BLaER1 treated with 17β-estradiol and CSF1 and Interleukin-3, amounts not matched to agents 10 nM and 100 nM (cell line): ENCODE measurements at regions not wholly inside any gene's neighbourhood (a gene's known extent, or its start where the extent isn't known, plus 50 kb on each side); places are given as distances from the start of the nearest gene placed in this dataset.
"Not testable (repeated sequence)": the region's sequence is repeated elsewhere in the genome, so short reads cannot be mapped to it uniquely, and the experiment has no call there.

ENCODE experiments used
- H3K27ac ChIP-seq, 11 experiments: shearing (Covaris generic); formaldehyde crosslinking; 2 replicates each; pipeline ENCODE4 v1.8.1; 2022
- H3K27me3 ChIP-seq, 11 experiments: shearing (Covaris generic); formaldehyde crosslinking; 2 replicates each; pipeline ENCODE4 v1.8.1; 2022
- H3K36me3 ChIP-seq, 11 experiments: shearing (Covaris generic); formaldehyde crosslinking; 2 replicates each; pipeline ENCODE4 v1.8.1; 2022
- H3K4me1 ChIP-seq, 10 experiments: shearing (Covaris generic); formaldehyde crosslinking; 2 replicates each; pipeline ENCODE4 v1.8.1; 2022
- H3K4me2 ChIP-seq, 11 experiments: shearing (Covaris generic); formaldehyde crosslinking; 2 replicates each; pipeline ENCODE4 v1.8.1; 2022
- H3K4me3 ChIP-seq, 10 experiments: shearing (Covaris generic); formaldehyde crosslinking; 2 replicates each; pipeline ENCODE4 v1.8.1; 2022
- H3K9ac ChIP-seq, 11 experiments: shearing (Covaris generic); formaldehyde crosslinking; 2 replicates each; pipeline ENCODE4 v1.8.1; 2022
- H3K9me3 ChIP-seq, 11 experiments: shearing (Covaris generic); formaldehyde crosslinking; replicated peaks in 1 of 11; 2 replicates each; pipeline ENCODE4 v1.8.1; 2022
- H4K20me1 ChIP-seq, 11 experiments: shearing (Covaris generic); formaldehyde crosslinking; 2 replicates each; pipeline ENCODE4 v1.8.1; 2022
- Cebpa-rat ChIP-seq, 11 experiments: shearing (Covaris generic); IDR thresholded peaks; 2 replicates each; pipeline ENCODE4 v1.8.1; 2022

DNA sequence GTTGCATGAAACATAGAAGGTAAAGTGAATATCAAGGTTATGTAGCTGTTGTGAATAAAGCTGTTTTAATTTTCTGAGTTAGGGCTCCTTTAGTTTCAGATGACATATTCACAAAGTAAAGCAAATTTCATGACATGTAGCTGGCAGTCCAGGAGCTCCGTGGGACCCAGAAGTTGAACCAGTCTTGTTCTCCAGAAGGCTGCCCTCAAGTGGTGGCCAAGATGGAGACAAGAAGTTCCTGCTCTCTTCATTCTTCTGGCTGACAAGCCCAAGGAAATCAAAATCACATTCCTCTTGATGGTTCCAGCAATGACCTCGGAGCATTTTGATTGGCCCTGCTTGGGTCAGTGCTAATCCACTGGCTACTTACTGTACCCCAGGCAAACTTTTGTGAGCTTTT, 128.7 kb downstream of the LIG4 start:
- no peak overlapping the region for H3K27ac ChIP-seq
- H3K4me1 ChIP-seq, result no peaks in the 10 kb centered on the region
- no peaks in the 10 kb centered on the region for H3K9me3 ChIP-seq
- H3K27me3 ChIP-seq, result no peaks in the 10 kb centered on the region
- H3K4me3 ChIP-seq, result no peak overlapping the region
- H3K9ac ChIP-seq, result no peak overlapping the region
- no peaks in the 10 kb centered on the region for H4K20me1 ChIP-seq
- H3K36me3 ChIP-seq, result no peaks in the 10 kb centered on the region
- TF ChIP-seq Cebpa-rat (IDR thresholded peaks at IDR 0.05), result no peak
- H3K4me2 ChIP-seq, result no peak overlapping the region

DNA sequence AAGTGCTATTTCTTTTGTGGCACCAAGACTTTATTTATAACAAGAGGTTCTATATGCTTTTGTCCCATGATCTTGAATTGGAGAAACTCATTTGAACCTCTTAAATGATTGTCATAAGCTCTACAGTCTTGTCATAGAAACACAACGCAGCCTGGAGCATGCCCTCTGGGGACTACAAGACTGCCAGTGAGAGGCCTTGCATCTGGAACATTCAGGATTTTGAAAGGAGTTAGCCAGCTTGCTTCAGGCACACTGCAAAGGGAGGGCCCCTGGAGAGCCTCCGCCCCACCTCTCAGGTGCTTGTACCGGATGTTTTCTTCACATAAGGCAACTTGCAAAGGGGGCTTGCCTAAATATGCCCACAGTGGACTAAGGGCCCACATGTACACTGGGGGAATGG, 130.5 kb downstream of the LIG4 start:
- H3K27ac ChIP-seq, result no peak overlapping the region
- TF ChIP-seq Cebpa-rat (IDR thresholded peaks at IDR 0.05), result no peak
- H3K4me1 ChIP-seq, result no peaks in the 10 kb centered on the region
- no peaks in the 10 kb centered on the region for H3K36me3 ChIP-seq
- H3K4me2 ChIP-seq, result no peak overlapping the region
- no peak overlapping the region for H3K4me3 ChIP-seq
- H3K9ac ChIP-seq, result no peak overlapping the region
- H3K9me3 ChIP-seq, result no peaks in the 10 kb centered on the region
- no peaks in the 10 kb centered on the region for H3K27me3 ChIP-seq
- H4K20me1 ChIP-seq, result no peaks in the 10 kb centered on the region

DNA sequence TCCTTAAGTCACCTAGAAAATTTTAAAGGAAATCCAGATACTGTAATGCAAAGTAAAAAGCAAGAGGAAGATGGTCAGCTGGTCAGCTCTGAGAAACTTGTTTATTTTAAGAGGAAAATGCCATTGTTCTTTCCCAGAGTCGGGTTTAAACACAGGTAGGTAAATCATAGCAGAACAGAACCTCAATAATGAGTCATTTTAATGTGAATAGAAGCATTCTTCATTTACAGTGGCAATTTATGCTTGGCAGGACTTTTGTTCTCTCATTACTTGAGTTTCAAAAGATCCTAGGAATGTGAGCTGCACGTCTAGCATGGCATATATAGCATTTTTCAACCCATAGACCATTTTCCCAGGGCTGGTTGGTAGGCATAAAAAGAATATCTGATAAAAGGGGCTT, 132.3 kb downstream of the LIG4 start:
- H3K9me3 ChIP-seq, result no peaks in the 10 kb centered on the region
- no peaks in the 10 kb centered on the region for H3K27me3 ChIP-seq
- H3K36me3 ChIP-seq, result no peaks in the 10 kb centered on the region
- no peak overlapping the region for H3K9ac ChIP-seq
- H4K20me1 ChIP-seq, result no peaks in the 10 kb centered on the region
- no peak overlapping the region for H3K4me2 ChIP-seq
- no peaks in the 10 kb centered on the region for H3K4me1 ChIP-seq
- no peak overlapping the region for H3K27ac ChIP-seq
- no peak overlapping the region for H3K4me3 ChIP-seq
- no peak for TF ChIP-seq Cebpa-rat (IDR thresholded peaks at IDR 0.05)

DNA sequence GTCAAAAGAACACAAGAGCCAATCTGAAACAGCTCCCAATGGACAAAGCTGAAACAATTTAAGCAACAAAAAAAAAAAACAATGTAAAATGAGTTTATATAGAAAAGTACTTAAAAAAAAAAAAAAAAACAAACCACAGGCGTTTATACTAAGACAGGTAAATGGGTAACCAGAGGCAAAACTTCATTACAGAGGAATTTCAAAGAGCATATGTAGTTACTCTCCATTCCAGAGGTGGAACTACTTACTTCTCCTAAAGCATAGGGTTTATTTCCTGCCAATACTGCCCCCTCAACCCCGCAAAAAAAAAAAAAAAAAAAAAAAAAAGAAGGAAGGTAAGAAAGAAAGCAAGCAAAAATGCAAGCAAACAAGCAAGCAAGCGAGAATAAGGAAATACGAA, 132.9 kb downstream of the LIG4 start:
- H4K20me1 ChIP-seq, result no peaks in the 10 kb centered on the region
- 0 out of 22 replicates have a peak, but pooled peaks cover 0 to under 1% (median 0%) of the 10 kb centered on the region in 11 experiments for H3K9me3 ChIP-seq
- no peak for TF ChIP-seq Cebpa-rat (IDR thresholded peaks at IDR 0.05)
- H3K4me1 ChIP-seq, result no peaks in the 10 kb centered on the region
- H3K36me3 ChIP-seq, result no peaks in the 10 kb centered on the region
- no peak overlapping the region for H3K27ac ChIP-seq
- H3K27me3 ChIP-seq, result no peaks in the 10 kb centered on the region
- H3K4me3 ChIP-seq, result no peak overlapping the region
- no peak overlapping the region for H3K4me2 ChIP-seq
- H3K9ac ChIP-seq, result no peak overlapping the region

DNA sequence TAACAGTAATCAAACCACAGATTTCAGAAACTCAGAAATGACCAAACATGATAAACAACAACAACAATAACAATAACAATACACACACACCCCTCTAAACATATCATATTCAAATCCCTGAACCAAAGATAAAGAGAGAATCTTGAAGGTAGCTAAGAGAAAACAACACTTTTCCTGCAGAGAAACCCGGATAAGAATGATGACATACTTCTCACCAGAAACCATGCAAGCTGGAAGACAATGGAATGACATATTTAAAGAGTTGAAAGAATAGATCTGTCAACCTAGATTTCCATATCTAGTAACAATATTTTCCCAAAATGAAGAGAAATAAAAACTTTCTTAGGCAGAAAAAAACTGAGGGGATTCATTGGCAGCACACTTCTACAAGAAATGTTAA, 138.1 kb downstream of the LIG4 start:
- no peak overlapping the region for H3K4me3 ChIP-seq
- H3K9me3 ChIP-seq, result peaks cover 0 to 21% (median 7%) of the 10 kb centered on the region in 11 experiments; a peak in 9 of 22 replicates
- no peaks in the 10 kb centered on the region for H3K36me3 ChIP-seq
- TF ChIP-seq Cebpa-rat (IDR thresholded peaks at IDR 0.05), result no peak
- no peaks in the 10 kb centered on the region for H4K20me1 ChIP-seq
- H3K9ac ChIP-seq, result no peak overlapping the region
- no peaks in the 10 kb centered on the region for H3K27me3 ChIP-seq
- H3K4me1 ChIP-seq, result no peaks in the 10 kb centered on the region
- H3K4me2 ChIP-seq, result no peak overlapping the region
- no peak overlapping the region for H3K27ac ChIP-seq

DNA sequence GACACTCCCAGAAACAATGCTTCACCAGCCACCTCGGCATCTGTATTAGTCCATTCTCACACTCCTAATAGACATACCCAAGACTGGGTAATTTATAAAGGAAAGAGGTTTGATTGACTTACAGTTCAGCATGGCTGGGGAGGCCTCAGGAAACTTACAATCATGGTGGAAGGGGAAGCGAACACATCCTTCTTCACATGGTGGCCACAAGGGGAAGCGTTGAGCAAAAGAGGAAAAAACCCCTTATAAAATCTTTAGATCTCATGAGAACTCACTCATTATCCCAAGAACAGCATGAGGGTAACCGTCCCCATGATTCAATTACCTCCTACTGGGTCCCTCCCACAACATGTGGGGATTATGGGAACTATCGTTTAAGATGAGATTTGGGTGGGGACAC, 140.9 kb downstream of the LIG4 start:
- not testable (repeated sequence) for H3K4me2 ChIP-seq, H3K9ac ChIP-seq, H4K20me1 ChIP-seq, H3K4me1 ChIP-seq, H3K36me3 ChIP-seq, H3K27ac ChIP-seq, H3K4me3 ChIP-seq, H3K27me3 ChIP-seq
- H3K9me3 ChIP-seq, result peaks cover 6 to 31% (median 14%) of the 10 kb centered on the region in 11 experiments

DNA sequence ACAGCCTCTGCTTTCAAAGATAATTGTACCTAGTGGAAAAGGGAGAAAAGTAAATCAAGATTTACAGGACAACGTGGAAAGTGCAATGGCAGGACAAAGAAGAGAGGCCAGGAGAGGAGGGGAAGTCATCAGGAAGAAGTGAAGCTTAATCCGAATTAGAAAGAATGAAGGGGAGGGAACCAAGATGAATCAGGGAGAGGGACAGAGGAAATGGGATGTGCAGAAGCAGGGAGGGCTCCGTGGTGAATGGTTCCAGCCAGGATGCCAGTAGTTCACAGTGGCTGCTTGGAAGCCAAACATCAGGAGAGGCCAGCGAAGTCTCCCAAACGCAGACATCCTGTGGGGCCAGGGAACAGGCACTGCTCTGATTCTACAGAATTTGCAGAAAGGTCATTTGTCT, 144.4 kb downstream of the LIG4 start:
- Histone ChIP-seq H3K9me3 (peaks cover 21 to 38% (median 32%) of the 10 kb centered on the region in 11 experiments), H3K4me3 (no peak overlapping the region), H4K20me1 (no peaks in the 10 kb centered on the region), H3K27ac (no peak overlapping the region), H3K27me3 (no peaks in the 10 kb centered on the region), H3K9ac (no peak overlapping the region), H3K36me3 (no peaks in the 10 kb centered on the region), H3K4me2 (no peak overlapping the region), H3K4me1 (no peaks in the 10 kb centered on the region)
- TF ChIP-seq Cebpa-rat (IDR thresholded peaks at IDR 0.05), result no peak

DNA sequence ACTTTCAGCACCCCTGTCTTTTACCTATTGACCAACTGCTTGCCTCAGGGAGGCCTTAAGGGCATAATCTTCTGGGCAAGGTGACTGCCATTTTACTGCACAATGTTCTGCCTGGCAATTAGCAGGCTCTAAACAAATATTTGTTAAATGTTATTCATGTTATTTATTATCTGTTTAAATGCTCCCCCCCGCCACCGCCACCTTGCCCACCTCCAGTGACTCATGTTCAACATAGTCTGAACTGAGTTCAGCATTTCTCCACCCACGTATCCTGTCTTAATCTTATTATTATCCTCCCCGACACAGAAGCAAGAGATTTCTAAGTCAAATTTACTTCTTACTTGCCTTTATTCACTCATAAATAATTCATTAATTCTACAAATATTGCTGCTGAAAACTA, 144.8 kb downstream of the LIG4 start:
- Histone ChIP-seq H3K4me1 (no peaks in the 10 kb centered on the region), H3K4me3 (no peak overlapping the region), H3K36me3 (no peaks in the 10 kb centered on the region), H4K20me1 (no peaks in the 10 kb centered on the region), H3K27ac (no peak overlapping the region), H3K27me3 (no peaks in the 10 kb centered on the region), H3K4me2 (no peak overlapping the region), H3K9ac (no peak overlapping the region), H3K9me3 (peaks cover 21 to 36% (median 32%) of the 10 kb centered on the region in 11 experiments)
- TF ChIP-seq Cebpa-rat (IDR thresholded peaks at IDR 0.05), result no peak

DNA sequence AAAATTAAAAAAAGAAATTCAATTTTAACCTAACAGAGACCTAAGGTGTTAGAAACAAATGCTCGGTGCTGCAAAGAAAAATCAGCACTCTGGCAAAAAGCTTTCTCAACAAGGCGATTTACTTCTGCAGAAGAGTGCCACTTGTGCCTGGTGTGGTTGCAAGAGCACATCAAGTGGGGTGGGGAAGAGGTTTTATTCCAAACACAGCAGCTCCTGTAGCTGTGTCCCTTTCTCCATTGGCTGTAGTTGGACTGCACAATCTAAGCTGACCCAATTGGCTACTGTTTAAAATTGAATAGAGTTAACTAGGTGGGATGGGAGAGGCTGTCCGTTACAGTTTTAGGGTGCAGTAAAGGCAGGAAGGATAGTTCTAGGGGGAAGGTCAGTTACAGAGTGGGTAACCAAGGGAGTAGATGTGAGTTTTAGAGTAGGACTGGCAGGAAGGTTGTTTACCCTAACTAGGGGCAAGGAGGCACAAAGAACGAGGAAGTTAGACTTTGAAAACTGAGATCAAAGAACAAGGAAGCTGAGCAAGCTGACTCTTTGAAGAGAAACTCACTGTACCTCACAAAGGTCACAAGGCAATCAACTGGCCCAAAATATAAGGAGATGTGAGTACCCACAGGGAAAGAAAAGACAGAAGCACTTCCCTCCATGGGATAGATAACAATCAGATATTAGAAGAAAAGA, 145.7 kb downstream of the LIG4 start:
- TF ChIP-seq Cebpa-rat (IDR thresholded peaks at IDR 0.05), result no peak
- H3K9ac ChIP-seq, result no peak overlapping the region

DNA sequence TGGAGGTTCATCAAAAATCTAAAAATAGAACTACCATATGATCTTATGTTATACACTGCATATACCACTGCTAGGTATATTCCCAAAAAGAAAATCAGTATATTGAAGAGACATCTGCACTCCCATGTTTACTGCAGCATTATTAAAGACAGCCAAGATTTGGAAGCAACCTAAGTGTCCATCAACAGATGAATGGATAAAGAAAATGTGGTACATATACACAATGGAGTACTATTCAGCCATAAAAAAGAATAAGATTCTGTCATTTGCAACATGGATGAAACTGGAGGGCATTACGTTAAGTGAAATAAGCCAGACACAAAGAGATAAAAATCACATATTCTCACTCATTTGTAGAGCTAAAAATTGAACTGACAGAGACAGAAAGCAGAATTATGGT, 151.0 kb downstream of the LIG4 start:
- not testable (repeated sequence) for H3K27me3 ChIP-seq, H3K9ac ChIP-seq

More for the DNA sequence above, 145.7 kb downstream of the LIG4 start:
- no peak overlapping the region for H3K4me2 ChIP-seq
- H3K4me1 ChIP-seq, result no peaks in the 10 kb centered on the region
- no peaks in the 10 kb centered on the region for H3K36me3 ChIP-seq
- H3K27ac ChIP-seq, result no peak overlapping the region
- peaks cover 21 to 36% (median 32%) of the 10 kb centered on the region in 11 experiments for H3K9me3 ChIP-seq
- H3K27me3 ChIP-seq, result no peaks in the 10 kb centered on the region
- H4K20me1 ChIP-seq, result no peaks in the 10 kb centered on the region
- no peak overlapping the region for H3K4me3 ChIP-seq

More for the DNA sequence above, 151.0 kb downstream of the LIG4 start:
- H3K27ac ChIP-seq, H3K4me1 ChIP-seq, H3K36me3 ChIP-seq, H3K4me2 ChIP-seq, H3K4me3 ChIP-seq, H4K20me1 ChIP-seq: not testable (repeated sequence)
- peaks cover 24 to 40% (median 33%) of the 10 kb centered on the region in 11 experiments for H3K9me3 ChIP-seq
